GM12891 (cell line): ENCODE measurements at regions not wholly inside any gene's neighbourhood (a gene's known extent, or its start where the extent isn't known, plus 50 kb on each side); places are given as distances from the start of the nearest gene placed in this dataset.

Experiments used
- POLR2A ChIP-seq: IDR thresholded peaks from 2 replicates; pipeline ENCODE4 v1.6.1; 2011; ENCODE audit warnings: low read depth, low read length, control low read depth
- TAF1 ChIP-seq: IDR thresholded peaks from 2 replicates; pipeline ENCODE4 v1.6.1; 2011; ENCODE audit warnings: low read depth, low read length, control low read depth

- TF ChIP-seq TAF1 (no peak), POLR2A (no peak)
Observed at GRCh38 chr20:55668631-55669030, 336.7 kb downstream of the CBLN4 start.
